Ishikawa (cell line): ENCODE measurements at regions not wholly inside any gene's neighbourhood (a gene's known extent, or its start where the extent isn't known, plus 50 kb on each side); places are given as distances from the start of the nearest gene placed in this dataset.

Source experiments
- CEBPB ChIP-seq: IDR thresholded peaks from 2 replicates; pipeline ENCODE4 v1.6.1; 2012
- CREB1 ChIP-seq: IDR thresholded peaks from 2 replicates; pipeline ENCODE4 v1.6.1; 2012; ENCODE audit warnings: low read depth
- EGR1 ChIP-seq: IDR thresholded peaks from 2 replicates; pipeline ENCODE4 v1.6.1; 2012
- EP300 ChIP-seq: IDR thresholded peaks from 2 replicates; pipeline ENCODE4 v1.6.1; 2012; ENCODE audit warnings: borderline replicate concordance
- FOXM1 ChIP-seq: IDR thresholded peaks from 2 replicates; pipeline ENCODE4 v1.6.1; 2012; ENCODE audit warnings: low read depth, borderline replicate concordance
- MAX ChIP-seq: IDR thresholded peaks from 2 replicates; pipeline ENCODE4 v1.6.1; 2012
- NFIC ChIP-seq: IDR thresholded peaks from 2 replicates; pipeline ENCODE4 v1.6.1; 2012
- RAD21 ChIP-seq: IDR thresholded peaks from 2 replicates; pipeline ENCODE4 v1.6.1; 2012; ENCODE audit warnings: low read depth
- REST ChIP-seq: IDR thresholded peaks from 2 replicates; pipeline ENCODE4 v1.6.1; 2012; ENCODE audit warnings: low read depth, mild to moderate bottlenecking
- TAF1 ChIP-seq: IDR thresholded peaks from 2 replicates; pipeline ENCODE4 v1.6.1; 2012; ENCODE audit warnings: low read depth, mild to moderate bottlenecking
- TCF12 ChIP-seq: IDR thresholded peaks from 2 replicates; pipeline ENCODE4 v1.6.1; 2012; ENCODE audit warnings: low read depth
- TEAD4 ChIP-seq: IDR thresholded peaks from 2 replicates; pipeline ENCODE4 v1.6.1; 2012
- USF1 ChIP-seq: IDR thresholded peaks from 2 replicates; pipeline ENCODE4 v1.6.1; 2012
- YY1 ChIP-seq: IDR thresholded peaks from 2 replicates; pipeline ENCODE4 v1.6.1; 2012; ENCODE audit warnings: low read depth
- ZBTB7A ChIP-seq: IDR thresholded peaks from 2 replicates; pipeline ENCODE4 v1.6.1; 2012; ENCODE audit warnings: low read depth

- TF ChIP-seq EP300 (no peak), FOXM1 (no peak), CEBPB (no peak)
Measured at GRCh38 chr9:126270556-126270955, 56.1 kb upstream of the MVB12B start.

DNA sequence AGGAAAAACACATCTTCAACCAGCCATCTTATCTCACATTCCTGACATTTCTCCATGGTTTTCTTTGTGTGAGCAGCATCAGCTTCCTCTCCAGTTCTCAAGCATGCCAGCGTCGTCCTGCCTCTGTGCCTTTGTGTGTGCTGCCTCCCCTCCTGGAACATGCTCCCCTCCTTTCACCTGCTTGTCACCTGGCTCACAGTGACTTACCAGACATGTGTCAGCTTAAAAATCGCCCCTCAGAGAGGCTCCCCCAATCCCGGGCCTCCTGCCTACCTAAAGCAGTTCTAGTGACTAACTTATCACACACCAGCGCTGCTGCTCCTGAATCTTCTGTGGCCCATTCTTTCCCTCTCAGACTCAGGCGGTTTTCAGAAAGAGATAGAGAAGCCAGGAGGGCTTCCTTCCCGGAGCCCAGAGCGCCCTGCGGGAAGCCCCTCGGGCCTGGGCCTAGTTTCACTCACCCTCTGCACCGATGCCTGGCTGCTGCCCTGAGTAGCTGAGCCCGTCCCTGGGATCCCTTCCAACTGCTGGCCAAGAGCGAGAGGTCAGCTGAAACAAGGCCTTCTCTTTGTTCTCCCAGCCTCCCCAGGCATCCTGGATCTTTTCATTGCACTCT is 51.1 kb upstream of the MVB12B start:
- no peak for TF ChIP-seq USF1
- TF ChIP-seq EP300: no peak
- no peak for TF ChIP-seq EGR1
- no peak for TF ChIP-seq TCF12
- no peak for TF ChIP-seq YY1
- no peak for TF ChIP-seq ZBTB7A
- no peak for TF ChIP-seq TAF1

- TF ChIP-seq YY1 (no peak), MAX (no peak), CEBPB (no peak), NFIC (no peak), TCF12 (no peak), EGR1 (no peak), CREB1 (no peak), RAD21 (no peak), TAF1 (no peak), FOXM1 (no peak), USF1 (no peak), REST (no peak), ZBTB7A (no peak), EP300 (no peak), TEAD4 (no peak)
Measured at GRCh38 chr9:126276056-126276728, 50.4 kb upstream of the MVB12B start.
